GM11168 (cell line): ENCODE measurements at regions not wholly inside any gene's neighbourhood (a gene's known extent, or its start where the extent isn't known, plus 50 kb on each side); places are given as distances from the start of the nearest gene placed in this dataset.
"Not testable (repeated sequence)": the region's sequence is repeated elsewhere in the genome, so short reads cannot be mapped to it uniquely, and the experiment has no call there.

Experiments used
- in situ Hi-C: fragments of 300-500 bp; cut with MboI; formaldehyde crosslinking; loops from one replicate; pipeline ENCODE4 v1.12.0; 2022; ENCODE audit warnings: low sequenced_read_pairs; ENCODE audit not compliant: unreplicated experiment

- in situ Hi-C loops, result no loop called here
These were observed 134.5 kb downstream of the MED10 start for GRCh38 chr5:6243706-6244338.

GRCh38 chr5:6241056-6241455 is 137.3 kb downstream of the MED10 start:
- in situ Hi-C loops, result not testable (repeated sequence)

DNA sequence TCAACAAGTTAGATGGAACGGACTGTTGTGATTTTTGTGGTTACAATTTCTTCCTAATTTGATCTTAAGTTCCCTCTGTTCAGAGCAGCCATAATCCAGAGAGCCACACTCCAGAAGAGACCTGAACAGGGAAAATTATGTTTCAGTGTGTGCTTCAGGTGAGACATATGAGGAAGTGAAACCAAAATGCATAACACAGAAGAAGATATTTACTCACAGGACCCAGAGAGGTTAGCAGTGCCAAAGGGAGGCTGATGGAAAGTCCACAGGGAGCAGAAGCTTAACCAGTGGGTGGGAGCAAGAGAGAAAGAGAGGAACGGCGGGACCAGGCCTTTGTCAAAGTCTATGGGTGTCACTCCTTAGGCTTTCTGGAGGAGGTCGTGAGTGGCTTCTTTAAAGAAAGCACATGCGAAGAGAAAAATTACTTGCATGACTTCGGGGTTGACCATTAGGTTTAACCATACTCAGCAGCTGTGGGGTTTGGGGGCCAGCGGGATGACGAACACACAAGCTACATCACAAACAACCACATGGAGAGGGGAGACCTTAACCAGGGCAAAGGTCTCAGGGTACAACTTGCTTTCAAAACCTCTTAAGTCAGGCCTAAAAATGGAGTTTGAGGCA is 141.4 kb downstream of the MED10 start:
- in situ Hi-C loops, result no loop called here

- in situ Hi-C loops, result no loop called here
These were observed 142.1 kb downstream of the MED10 start for GRCh38 chr5:6236170-6236793.

GRCh38 chr5:6235726-6236125 is 142.6 kb downstream of the MED10 start:
- in situ Hi-C loops, result no loop called here

- in situ Hi-C loops, result no loop called here
These were observed 149.8 kb downstream of the MED10 start for GRCh38 chr5:6228257-6229250.

DNA sequence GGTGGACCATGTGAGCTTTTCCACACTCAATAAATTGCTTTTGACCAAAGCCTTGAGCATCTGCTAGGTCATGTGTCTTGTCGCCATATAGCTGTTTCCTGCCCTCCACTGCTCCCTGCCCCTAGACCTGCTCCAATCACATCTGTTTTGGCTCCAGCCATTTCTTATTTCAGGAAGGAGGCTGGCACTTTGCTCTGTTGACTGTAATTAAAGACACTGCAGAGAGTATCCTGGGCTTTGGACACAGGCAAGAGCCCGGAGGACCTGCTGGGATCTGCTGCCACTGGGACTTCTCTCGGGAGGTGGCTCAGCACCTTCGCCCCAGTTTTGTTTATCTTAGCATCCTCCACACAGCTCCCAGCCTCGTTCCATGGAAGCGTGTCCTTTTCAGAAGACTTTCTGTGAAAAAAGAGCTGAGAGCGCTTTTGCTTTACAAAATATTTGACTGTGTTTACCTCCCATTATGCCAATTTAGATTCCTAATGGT is 153.2 kb downstream of the MED10 start:
- in situ Hi-C loops, result no loop called here

DNA sequence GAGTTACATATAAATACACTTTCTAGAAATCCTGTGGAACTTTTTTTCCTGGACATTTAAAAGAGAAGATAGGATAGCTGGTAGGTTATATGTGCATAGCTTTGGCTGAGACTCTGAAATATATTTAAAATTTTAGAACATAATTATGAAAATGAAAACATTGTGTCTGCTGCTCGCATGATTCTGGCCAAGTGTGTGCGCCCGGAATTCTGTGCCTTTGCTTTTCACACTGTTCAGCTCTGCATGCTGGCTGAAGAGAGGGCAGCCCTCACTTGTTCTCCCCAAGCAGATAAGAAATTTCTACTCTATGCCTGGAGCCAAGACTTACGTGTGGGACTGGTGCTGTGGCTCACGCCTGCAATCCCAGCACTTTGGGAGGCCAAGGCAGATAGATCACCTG is 153.9 kb downstream of the MED10 start:
- in situ Hi-C loops, result no loop called here

DNA sequence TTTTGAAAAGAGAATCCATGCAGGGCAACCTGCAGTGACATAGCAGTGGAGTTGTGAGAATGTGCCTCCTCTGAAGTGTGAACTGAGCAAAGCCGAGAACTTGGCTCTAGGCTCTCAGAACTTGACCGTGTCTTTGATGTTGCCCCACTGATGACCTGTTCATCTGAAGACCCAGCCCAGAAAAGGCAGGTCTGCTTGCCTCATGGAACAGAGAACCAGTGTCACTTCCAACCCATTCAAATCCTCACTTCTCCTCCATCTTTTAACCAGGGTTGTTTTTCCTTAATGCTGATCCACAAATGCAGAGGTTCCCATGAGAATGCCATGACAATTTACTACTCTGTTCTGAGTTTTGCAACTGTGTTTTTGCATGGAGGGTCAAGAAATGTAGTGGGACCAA is 155.4 kb downstream of the MED10 start:
- in situ Hi-C loops, result no loop called here

DNA sequence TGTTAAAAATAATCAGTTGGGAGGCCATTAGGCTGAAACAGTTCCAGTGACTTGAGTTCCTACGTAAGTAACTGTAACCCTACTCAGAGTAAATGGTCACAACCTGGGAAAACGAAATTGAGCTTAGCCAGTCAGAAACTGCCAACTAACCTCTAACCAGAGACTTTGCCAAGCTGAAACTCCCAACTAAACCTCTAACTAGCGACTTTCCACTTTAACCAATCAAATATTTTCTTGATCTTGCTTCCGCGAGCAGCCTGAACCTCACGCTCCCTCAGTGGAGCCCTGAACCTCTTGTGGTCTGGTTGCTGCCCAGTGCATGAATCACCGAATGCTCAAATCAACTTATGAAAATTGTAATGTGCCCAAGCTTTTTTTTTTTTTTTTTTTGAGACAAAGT is 156.2 kb downstream of the MED10 start:
- in situ Hi-C loops, result no loop called here

- in situ Hi-C loops, result no loop called here
These were observed 157.2 kb downstream of the MED10 start for GRCh38 chr5:6221141-6221626.

DNA sequence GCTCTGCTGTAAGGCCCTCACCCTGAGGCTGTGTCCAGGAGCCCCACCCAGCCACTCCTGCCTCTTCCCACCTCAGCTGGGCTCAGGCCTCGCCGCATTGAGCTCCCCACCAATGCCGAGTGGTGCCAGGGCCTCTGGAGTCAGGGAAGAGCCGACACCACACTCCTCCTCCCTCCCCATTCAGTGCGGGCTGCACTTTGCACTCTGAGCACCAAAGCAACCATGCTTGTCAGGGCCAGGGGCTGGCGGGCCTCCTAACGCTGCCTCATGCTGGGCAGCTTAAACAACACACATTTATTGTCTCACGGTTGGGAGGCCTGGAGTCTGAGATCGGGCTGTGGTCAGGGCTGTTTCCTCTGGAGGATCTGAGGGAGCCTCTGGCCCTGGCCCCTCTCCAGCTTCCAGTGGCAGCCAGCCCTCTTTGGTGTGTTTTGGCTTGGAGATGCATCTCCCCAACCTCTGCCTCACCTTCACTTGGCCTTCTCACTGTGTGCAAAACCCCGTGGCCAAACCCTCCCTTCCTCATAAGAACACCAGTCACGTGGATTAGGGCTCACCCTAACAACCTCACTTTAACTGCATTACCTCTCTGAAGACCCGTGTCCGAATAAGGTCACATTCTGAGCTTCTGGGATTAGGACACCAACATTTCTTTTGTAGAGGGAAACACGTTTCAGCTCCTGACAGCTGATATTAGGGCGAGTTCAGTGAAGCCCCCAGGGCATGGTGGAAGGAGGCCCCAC is 157.8 kb downstream of the MED10 start:
- in situ Hi-C loops, result no loop called here

GRCh38 chr5:6218517-6218916 is 159.8 kb downstream of the MED10 start:
- in situ Hi-C loops, result no loop called here

DNA sequence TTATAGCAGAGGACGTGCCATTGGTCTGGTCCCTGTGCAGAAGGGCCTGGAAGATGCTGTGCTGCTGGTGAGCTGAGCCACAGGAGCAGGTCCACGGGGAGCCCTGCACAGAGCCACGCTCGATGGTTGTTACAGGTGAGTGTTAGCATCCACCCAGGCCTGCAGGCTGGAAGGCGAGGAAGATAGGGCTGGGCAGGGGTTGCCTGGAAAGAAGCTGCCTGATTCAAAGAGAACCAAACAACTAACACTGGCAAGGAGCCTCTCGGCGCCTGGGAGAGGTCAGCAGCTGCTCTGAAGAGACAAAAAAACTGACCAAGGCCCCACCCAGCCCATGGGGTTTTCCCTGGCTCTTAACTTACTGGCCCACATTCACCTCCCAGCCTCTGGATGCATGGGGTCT is 160.2 kb downstream of the MED10 start:
- in situ Hi-C loops, result no loop called here

- in situ Hi-C loops, result no loop called here
These were observed 161.8 kb downstream of the MED10 start for GRCh38 chr5:6216471-6217075.

DNA sequence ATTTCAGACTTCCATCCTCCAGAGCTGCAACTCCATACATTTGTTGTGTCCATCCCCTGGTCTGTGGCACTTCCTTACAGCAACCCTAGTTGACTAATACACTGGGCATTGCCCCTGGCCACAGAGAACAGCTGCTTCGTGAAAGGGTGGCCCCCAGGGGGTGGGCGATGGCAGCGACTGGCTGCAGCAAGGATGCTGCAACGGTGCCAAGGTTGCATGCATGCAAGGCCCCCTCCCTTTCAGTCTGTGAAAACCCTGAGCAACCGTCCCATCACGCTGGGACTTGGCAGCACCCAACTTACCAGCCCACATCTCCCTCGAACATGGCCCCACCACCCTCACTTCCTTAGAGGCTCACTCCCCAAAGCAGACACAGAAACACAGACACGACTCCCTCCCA is 162.5 kb downstream of the MED10 start:
- in situ Hi-C loops, result no loop called here

- in situ Hi-C loops, result no loop called here
These were observed 166.1 kb downstream of the MED10 start for GRCh38 chr5:6212244-6212643.

DNA sequence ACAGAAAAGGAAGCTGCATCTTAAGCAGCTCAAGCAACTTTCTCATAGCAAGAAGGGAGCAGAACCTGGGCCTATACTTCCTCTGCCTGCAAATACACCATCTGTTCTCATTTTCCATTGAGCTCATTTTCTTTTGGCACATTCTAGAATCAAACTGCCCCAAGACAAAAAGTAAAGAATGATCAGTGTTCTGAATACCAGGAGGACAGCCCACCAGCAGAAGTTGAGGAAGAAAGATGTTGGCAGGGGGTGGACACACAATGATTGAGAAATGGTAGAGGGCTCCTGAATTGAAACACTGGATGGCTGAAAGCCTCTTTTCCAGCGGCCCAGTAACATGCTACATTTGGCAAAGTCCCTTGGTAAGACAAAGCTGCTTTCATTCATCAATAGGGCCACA is 171.8 kb downstream of the MED10 start:
- in situ Hi-C loops, result no loop called here

DNA sequence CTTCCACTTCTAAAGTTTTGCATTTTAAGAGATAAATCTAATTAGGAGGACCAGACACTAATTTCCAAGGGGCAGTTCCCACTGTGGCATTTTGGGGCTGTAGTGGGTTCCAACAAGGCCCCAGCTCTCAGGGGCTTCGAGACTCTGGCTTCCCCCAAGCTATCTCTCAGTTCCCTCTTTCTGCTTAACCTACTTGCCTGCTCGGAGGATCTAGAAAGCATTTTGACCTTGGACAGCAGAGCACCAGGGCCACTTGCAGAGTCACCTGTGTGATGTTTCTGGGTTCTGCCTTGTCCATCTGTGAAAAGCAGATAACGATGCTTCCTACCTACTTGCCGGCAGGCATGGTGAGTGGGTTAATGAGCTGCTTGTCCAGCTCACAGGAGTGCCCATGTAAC is 175.4 kb downstream of the MED10 start:
- in situ Hi-C loops, result no loop called here
